ENCODE measurements at regions not wholly inside any gene's neighbourhood (a gene's known extent, or its start where the extent isn't known, plus 50 kb on each side); places are given as distances from the start of the nearest gene placed in this dataset.

GRCh38 chr2:133988316-133988891 lies 265.5 kb upstream of the MGAT5 start (continued):
- TF ChIP-seq SIRT6 (IDR thresholded peaks at IDR 0.05; ENCODE audit: low read length) (no peak), SP4 (IDR thresholded peaks at IDR 0.05; ENCODE audit: low read length) (no peak)

Measured in H1 (cell line).